GM10248 (cell line): ENCODE measurements at regions not wholly inside any gene's neighbourhood (a gene's known extent, or its start where the extent isn't known, plus 50 kb on each side); places are given as distances from the start of the nearest gene placed in this dataset.

ENCODE experiments used
- CTCF ChIA-PET: fragments of 300-600 bp; sonication (Branson Sonifier 250); formaldehyde crosslinking; extraction: SDS; loops from one replicate; lab custom pipeline; 2021; ENCODE audit warnings: antibody characterized with exemption; lab: Yijun Ruan, JAX
- POLR2A ChIA-PET: fragments of 350-650 bp; sonication (Branson Sonifier 250); formaldehyde crosslinking; extraction: SDS; loops from one replicate; lab custom pipeline; 2020; ENCODE audit warnings: antibody characterized with exemption; lab: Yijun Ruan, JAX
- DNase-seq: peaks from one replicate; pipeline ENCODE4 v3.0.0; 2012; ENCODE audit errors: extremely low spot score
- TF ChIP-seq, protein P1 (sequence below): IDR thresholded peaks from 2 replicates; pipeline ENCODE4 v1.5.1; 2012; ENCODE audit warnings: mild to moderate bottlenecking, low read depth; ENCODE audit errors: extremely low read depth, missing control alignments, control extremely low read depth

DNA sequence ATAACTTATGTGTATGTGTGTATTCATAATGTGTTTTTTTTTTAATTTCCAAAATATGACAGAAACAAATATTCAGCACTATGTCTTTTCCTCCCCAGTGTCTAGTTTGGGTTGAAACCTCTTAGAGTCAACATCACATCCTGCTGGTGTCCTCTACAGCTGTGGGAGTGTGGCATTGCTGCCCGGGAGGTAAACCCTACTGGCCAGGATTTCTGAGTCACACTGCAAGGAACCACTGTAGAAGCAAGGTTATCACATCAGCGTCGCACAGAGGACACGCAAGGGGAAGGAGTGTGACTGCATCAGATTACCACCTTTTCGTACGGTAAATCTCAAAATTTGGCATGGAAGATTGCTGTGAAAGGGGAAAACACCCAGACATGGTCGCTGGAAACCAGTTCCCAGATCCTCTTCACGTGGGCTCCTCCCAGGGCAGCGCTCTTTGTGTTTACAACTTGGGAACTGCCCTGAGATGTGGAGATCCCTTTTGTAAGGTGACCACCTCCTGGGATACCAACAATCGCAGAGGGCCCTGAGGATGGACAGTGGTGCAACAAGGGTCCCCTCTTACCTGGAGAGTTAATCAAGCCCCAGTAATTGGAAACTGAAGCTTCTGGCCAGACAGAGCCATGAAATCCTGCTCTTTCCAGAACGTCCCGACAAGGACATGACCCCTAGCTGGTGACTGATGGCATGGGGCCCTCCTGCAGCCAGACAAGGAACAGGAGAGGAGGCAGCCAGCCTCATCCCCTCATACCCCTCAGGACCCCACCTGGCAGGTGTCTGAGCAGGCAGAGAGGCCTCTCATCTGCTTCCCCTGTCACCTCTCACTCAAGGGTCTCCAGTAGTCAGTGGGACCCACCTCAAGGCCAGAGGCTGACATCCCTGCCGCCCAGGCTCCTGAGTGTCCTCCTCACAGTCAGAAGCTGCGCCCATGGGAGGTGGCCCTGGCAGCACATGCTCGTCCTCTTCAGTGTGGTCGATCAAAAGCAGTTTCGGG, 194.7 kb downstream of the MED10 start:
- ChIA-PET POLR2A (no interaction called here), CTCF (no interaction called here)
- no peak for DNase-seq
- TF ChIP-seq, protein P1, sequence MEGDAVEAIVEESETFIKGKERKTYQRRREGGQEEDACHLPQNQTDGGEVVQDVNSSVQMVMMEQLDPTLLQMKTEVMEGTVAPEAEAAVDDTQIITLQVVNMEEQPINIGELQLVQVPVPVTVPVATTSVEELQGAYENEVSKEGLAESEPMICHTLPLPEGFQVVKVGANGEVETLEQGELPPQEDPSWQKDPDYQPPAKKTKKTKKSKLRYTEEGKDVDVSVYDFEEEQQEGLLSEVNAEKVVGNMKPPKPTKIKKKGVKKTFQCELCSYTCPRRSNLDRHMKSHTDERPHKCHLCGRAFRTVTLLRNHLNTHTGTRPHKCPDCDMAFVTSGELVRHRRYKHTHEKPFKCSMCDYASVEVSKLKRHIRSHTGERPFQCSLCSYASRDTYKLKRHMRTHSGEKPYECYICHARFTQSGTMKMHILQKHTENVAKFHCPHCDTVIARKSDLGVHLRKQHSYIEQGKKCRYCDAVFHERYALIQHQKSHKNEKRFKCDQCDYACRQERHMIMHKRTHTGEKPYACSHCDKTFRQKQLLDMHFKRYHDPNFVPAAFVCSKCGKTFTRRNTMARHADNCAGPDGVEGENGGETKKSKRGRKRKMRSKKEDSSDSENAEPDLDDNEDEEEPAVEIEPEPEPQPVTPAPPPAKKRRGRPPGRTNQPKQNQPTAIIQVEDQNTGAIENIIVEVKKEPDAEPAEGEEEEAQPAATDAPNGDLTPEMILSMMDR = no peak

GRCh38 chr5:6182271-6182815, 196.0 kb downstream of the MED10 start:
- POLR2A ChIA-PET = no interaction called here
- DNase-seq = no peak
- TF ChIP-seq, protein P1 = no peak
- CTCF ChIA-PET = no interaction called here

DNA sequence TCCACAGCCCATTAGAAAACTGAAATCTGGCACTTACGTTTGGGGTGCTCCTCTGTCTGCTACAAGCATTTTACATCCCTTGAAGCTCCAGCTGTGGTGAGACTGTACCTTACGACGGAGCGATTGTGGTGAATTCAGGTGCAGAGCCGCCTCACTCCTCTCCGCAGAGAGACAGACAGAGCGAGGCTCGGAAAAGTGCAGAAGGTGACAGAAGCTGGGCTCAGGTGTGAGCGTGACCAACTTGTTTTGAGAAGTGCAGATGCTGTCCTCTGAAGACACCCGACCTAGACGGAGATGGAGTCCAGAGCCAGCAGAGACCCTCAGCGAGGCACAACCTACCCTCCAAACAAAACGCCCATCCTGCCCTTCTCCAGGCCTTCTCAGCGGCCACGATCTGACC, 196.5 kb downstream of the MED10 start:
- TF ChIP-seq, protein P1 = no peak
- ChIA-PET CTCF (no interaction called here), POLR2A (no interaction called here)
- no peak for DNase-seq

DNA sequence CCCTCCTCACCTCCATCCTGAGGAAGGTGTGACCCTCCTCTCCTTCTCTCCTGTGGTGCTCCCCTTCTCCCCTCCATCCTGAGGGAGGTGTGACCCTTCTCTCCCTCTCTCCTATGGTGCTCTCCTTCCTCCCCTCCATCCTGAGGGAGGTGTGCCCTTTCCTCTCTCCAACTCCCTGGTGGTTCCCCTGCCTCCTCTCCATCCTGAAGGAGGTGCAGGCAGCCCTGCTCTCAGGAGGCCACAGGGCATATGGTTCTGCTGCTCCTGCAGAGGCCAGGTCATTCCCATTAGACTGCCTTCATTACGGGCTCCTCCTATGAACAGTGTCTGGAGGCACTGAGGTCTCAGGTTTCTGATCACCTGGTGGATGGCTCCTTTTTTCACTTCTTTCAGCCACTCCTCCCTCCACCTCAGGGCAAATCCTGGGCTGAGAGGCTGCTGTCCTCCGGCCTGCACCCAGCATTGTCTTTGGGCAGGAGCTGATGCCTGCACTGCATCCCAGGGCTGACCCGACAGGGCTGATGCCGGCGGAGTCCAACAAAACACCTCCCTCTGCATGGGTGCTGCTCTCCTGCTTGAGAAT, 197.1 kb downstream of the MED10 start:
- TF ChIP-seq, protein P1 = no peak
- DNase-seq = no peak
- ChIA-PET CTCF (no interaction called here), POLR2A (no interaction called here)

- ChIA-PET CTCF (no interaction called here), POLR2A (interaction anchor here (0.6 kb wide), 1 partner anchor 55 kb away, joined by 4 read pairs; no protein-coding TSS in a partner anchor)
These were observed 198.0 kb downstream of the MED10 start for GRCh38 chr5:6180231-6180872.

More at GRCh38 chr5:6180231-6180872, 198.0 kb downstream of the MED10 start:
- TF ChIP-seq, protein P1 = no peak
- DNase-seq = no peak
